D341Med (cell line): ENCODE measurements at regions not wholly inside any gene's neighbourhood (a gene's known extent, or its start where the extent isn't known, plus 50 kb on each side); places are given as distances from the start of the nearest gene placed in this dataset.
"Not testable (repeated sequence)": the region's sequence is repeated elsewhere in the genome, so short reads cannot be mapped to it uniquely, and the experiment has no call there.

ENCODE experiments used
- DNase-seq: peaks from one replicate; pipeline ENCODE4 v3.0.0; 2012; ENCODE audit warnings: low spot score

GRCh38 chr4:116018831-116019230 is 905.4 kb upstream of the NDST4 start:
- no peak for DNase-seq

- no peak for DNase-seq
Measured at GRCh38 chr4:116016201-116016600, 902.8 kb upstream of the NDST4 start.

- DNase-seq: no peak
Measured at GRCh38 chr4:116015549-116015948, 902.1 kb upstream of the NDST4 start.

GRCh38 chr4:116015062-116015461 is 901.6 kb upstream of the NDST4 start:
- no peak for DNase-seq

- DNase-seq: no peak
Measured at GRCh38 chr4:116010923-116011322, 897.5 kb upstream of the NDST4 start.

GRCh38 chr4:116005806-116006088 is 892.3 kb upstream of the NDST4 start:
- DNase-seq: no peak

GRCh38 chr4:116005037-116005805 is 891.8 kb upstream of the NDST4 start:
- DNase-seq: no peak

GRCh38 chr4:116001291-116001690 is 887.9 kb upstream of the NDST4 start:
- DNase-seq: no peak

GRCh38 chr4:115986573-115986972 is 873.2 kb upstream of the NDST4 start:
- no peak for DNase-seq

GRCh38 chr4:115975421-115976001 is 862.1 kb upstream of the NDST4 start:
- DNase-seq: not testable (repeated sequence)

GRCh38 chr4:115973768-115974167 is 860.3 kb upstream of the NDST4 start:
- DNase-seq: no peak

- DNase-seq: no peak
Measured at GRCh38 chr4:115972967-115973366, 859.5 kb upstream of the NDST4 start.

GRCh38 chr4:115970859-115971258 is 857.4 kb upstream of the NDST4 start:
- no peak for DNase-seq

- no peak for DNase-seq
Measured at GRCh38 chr4:115969756-115970155, 856.3 kb upstream of the NDST4 start.

- no peak for DNase-seq
Measured at GRCh38 chr4:115965588-115965987, 852.2 kb upstream of the NDST4 start.

GRCh38 chr4:115956054-115956796 is 842.8 kb upstream of the NDST4 start:
- not testable (repeated sequence) for DNase-seq

GRCh38 chr4:115950806-115951205 is 837.4 kb upstream of the NDST4 start:
- DNase-seq: no peak

GRCh38 chr4:115949974-115950743 is 836.7 kb upstream of the NDST4 start:
- DNase-seq: not testable (repeated sequence)

GRCh38 chr4:115945026-115945425 is 831.6 kb upstream of the NDST4 start:
- DNase-seq: no peak

GRCh38 chr4:115944146-115944905 is 830.9 kb upstream of the NDST4 start:
- no peak for DNase-seq

- no peak for DNase-seq
Measured at GRCh38 chr4:115938764-115939443, 825.5 kb upstream of the NDST4 start.
